ENCODE measurements at regions not wholly inside any gene's neighbourhood (a gene's known extent, or its start where the extent isn't known, plus 50 kb on each side); places are given as distances from the start of the nearest gene placed in this dataset.

- DNase-seq (ENCODE audit: low spot score): no peak
Measured at GRCh38 chr12:115423546-115423987, 739.6 kb upstream of the TBX3 start.

DNA sequence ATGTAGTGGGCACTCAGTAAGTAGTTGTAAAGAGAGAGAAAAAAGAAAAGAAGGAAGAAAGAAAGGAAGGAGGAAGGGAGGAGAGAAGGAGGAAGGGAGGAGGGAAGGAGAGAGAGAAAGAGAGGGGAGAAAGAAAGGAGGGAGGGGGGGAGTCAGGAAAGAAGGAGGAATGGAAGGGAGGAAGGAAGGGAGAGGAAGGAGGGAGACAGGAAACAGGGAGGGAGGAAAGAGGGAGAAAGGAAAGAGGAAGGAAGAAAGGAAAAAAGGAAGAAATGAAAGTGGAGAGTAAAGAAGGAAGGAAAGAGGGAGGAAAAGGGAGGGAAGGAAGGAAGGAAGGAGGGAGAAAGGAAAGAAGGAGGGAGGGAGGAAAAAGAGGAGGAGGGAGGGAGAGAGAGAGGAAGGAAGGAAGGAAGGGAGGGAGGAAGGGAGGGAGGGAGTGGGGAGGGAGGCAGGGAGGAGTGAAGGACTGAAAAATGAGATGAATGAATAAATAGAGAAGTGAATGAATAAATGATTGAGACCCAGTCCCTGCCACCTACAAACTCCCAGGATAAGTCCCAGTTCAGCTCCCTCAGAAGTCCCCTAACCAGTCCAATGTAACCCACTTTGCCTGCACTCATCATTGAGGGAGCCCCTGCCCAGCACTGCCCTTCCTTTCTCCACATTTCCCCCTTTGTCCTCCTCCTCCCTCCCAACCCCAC is 739.0 kb upstream of the TBX3 start:
- no peak for DNase-seq (ENCODE audit: low spot score)

GRCh38 chr12:115421796-115422709 is 738.1 kb upstream of the TBX3 start:
- no peak for DNase-seq (ENCODE audit: low spot score)

DNA sequence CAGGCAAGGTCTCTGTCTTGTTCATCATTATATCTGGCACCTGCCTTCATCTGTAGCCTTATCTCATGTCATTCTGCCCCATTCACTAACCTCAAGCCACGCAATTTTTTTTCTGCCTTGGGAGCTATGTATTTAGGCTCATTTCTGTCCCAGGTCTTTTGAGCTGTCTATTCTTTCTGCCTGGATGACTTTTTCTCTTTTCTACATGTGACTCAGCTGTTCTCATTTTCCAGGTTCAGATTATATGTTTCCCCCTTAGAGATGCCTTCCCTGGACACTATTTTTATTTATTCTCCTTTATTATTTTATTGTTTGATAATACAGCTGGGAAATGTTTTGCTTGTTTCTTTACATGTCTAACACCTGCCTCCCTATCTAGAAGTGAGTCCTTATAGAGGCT is 737.4 kb upstream of the TBX3 start:
- DNase-seq (ENCODE audit: low spot score): no peak

GRCh38 chr12:115419145-115419646 is 735.2 kb upstream of the TBX3 start:
- DNase-seq (ENCODE audit: low spot score): no peak

- DNase-seq (ENCODE audit: low spot score): no peak
Measured at GRCh38 chr12:115417610-115418009, 733.6 kb upstream of the TBX3 start.

GRCh38 chr12:115416869-115417268 is 732.9 kb upstream of the TBX3 start:
- no peak for DNase-seq (ENCODE audit: low spot score)

- DNase-seq (ENCODE audit: low spot score): no peak
Measured at GRCh38 chr12:115413626-115414025, 729.7 kb upstream of the TBX3 start.

- DNase-seq (ENCODE audit: low spot score): no peak
Measured at GRCh38 chr12:115412831-115413230, 728.9 kb upstream of the TBX3 start.

- DNase-seq (ENCODE audit: low spot score): no peak
Measured at GRCh38 chr12:115411121-115411520, 727.1 kb upstream of the TBX3 start.

- DNase-seq (ENCODE audit: low spot score): no peak
Measured at GRCh38 chr12:115408642-115409041, 724.7 kb upstream of the TBX3 start.

DNA sequence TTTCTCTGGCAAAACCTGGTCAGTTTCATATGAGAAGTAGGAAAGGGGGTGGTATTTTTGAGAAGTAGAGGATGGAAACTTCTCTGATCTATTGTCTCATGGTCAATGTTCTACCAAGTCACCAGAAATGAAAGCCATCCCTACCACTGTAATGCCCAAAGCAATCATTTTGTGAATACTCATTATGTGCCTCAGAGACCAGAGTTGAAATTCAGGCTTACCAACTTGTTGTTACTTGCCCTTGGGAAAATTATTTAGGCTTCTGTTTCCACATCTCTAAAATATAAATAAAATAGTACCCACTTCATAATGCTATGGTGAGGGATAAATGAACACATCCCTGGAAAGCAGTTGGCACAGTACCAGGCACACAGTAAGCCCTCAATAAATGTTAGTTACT is 723.7 kb upstream of the TBX3 start:
- no peak for DNase-seq (ENCODE audit: low spot score)

GRCh38 chr12:115407036-115407435 is 723.1 kb upstream of the TBX3 start:
- DNase-seq (ENCODE audit: low spot score): no peak

GRCh38 chr12:115405471-115405860 is 721.5 kb upstream of the TBX3 start:
- DNase-seq (ENCODE audit: low spot score): no peak

DNA sequence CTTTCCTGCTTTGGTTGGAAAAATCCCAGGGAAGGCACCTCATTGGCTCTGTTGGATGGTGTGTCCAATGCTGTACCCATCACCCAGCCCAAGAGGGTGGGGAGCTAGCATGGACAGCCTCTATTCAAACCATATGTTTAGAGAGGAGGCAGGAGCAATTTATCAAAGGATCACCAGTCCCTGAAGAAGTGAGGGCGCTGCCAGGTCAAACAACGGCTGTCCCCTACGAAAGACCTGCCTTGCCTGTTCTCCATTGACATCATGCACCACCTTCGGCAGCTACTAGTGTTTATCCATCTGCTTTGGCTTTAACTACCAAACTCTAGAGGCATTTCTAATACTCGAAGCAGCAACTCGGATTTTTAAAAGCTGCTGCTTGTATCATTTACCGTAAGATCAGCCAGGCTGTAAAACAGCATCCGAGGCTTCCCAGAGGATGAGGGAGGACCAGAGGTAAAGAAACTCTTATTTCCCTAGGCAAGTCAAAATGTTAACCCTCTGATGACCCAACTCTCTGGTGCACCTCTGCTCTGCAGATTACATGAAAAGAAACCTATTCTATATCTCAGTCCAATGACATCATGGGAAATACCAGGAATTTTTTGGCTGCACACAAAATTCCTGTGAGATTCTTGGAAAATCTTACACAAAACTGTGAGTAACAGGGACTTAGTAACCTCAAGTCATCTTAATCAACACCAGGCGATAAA is 720.9 kb upstream of the TBX3 start:
- no peak for DNase-seq (ENCODE audit: low spot score)

DNA sequence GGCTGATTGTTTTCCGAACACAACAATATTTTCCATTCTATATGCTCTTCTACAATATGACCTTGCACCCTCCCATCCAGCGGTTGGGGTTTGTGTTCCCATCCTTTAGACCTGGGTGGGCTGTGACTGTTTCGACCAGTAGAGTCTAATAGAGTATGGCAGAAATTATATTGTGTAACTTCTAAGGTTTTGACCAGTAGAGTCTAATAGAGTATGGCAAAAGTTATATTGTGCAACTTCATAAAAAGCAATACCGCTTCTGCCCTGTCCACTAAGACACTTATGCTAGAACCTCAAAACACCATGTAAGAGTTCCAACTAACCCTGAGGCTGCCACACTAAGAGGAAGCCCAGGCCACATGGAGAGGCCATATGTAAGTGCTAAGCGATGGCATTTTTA is 719.7 kb upstream of the TBX3 start:
- DNase-seq (ENCODE audit: low spot score): no peak

DNA sequence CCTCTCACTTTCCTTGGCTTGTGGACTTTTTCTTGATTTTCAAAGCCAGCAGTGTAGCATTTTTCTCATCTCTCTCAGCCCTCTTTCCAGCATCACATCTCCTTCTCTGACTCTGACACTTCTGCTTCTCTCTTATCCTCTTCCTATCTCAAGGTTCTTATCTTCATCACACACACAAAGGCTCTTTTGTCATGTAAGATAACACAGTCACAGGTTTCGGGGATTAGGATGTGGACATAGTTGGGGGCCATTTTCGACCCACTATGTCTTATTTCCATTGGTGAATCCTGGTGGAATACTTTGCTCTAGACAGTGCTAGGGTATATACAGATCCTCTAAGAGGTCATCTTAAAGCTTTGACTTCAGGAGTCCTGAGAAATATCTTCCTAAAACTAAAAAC is 719.3 kb upstream of the TBX3 start:
- no peak for DNase-seq (ENCODE audit: low spot score)

DNA sequence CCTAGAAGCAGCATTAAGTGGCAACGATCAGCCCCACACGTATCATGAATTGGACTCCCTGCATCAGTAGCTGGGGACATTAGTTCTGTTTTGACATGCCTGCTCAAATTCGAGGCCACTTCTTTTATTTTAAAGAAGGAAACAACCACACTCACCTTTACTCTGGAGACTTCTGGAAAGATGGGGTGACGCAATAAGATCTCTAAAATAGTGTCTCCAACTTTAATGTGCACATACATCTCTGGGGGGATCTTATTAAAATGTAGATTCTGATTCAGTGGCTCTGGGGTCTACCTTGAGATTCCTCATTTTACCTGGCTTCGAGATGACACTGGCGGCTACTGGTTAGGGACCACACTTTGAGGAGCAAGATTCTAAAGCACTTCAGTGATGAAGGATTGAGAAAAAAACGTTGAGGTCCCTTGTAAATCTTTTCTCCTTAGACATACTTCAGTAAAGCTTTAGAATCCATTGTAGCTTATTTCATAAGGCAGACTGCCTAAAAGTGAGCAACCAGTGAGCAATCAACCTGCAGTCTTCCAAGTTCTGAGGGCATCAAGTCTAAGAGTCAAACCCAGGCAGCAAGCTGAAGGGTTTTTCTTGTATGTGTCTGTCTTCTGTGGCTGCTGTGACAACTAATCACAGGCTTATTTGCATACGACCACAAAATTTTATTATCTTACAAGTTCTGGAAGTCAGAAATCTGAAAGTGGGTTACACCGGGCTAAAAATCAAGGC is 718.6 kb upstream of the TBX3 start:
- DNase-seq (ENCODE audit: low spot score): no peak

DNA sequence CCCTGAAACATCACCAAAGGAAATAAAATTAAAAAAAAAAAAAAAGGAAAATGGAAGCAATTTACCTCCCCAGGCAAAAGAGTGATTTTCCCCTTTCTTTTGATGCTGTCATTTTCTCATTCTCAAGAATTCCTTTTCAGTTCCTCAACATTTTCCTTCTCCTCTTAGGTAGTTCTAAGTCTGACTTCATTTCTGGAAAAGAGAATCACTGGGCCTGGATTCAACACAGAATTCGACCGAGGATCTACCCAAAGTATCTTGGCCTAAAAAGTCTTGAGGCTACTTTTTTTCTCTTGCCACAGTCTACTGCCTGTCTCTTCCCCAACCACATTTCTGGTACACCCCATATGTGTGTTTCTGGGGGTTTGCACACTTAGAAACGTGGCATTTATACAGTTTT is 717.8 kb upstream of the TBX3 start:
- no peak for DNase-seq (ENCODE audit: low spot score)

GRCh38 chr12:115400011-115400410 is 716.0 kb upstream of the TBX3 start:
- no peak for DNase-seq (ENCODE audit: low spot score)

- DNase-seq (ENCODE audit: low spot score): peak; percentile 5
Measured at GRCh38 chr12:115398311-115398781, 714.4 kb upstream of the TBX3 start.

DNA sequence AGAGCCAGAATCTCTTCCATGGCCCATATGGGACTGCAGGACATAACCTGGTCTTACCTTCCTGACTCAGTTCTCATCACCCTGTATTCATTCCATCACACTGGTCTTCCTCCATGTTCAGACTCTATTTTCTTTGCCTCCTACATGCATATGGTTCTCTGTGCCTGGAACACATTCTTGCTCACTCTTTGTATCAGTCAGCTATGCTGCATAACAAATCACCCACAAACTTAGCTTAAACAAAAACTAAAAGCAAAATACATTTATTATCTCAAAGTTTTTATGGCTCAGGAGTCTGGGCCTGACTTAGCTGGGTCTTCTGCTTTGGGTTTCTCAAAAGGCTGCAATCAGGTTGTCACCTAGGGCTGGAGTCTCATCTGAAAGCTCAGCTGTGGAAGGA is 712.6 kb upstream of the TBX3 start:
- DNase-seq (ENCODE audit: low spot score): no peak
